ENCODE measurements at regions not wholly inside any gene's neighbourhood (a gene's known extent, or its start where the extent isn't known, plus 50 kb on each side); places are given as distances from the start of the nearest gene placed in this dataset.
A peak's percentile ranks its signal among the peaks of the same experiment; 100 is the strongest.

DNA sequence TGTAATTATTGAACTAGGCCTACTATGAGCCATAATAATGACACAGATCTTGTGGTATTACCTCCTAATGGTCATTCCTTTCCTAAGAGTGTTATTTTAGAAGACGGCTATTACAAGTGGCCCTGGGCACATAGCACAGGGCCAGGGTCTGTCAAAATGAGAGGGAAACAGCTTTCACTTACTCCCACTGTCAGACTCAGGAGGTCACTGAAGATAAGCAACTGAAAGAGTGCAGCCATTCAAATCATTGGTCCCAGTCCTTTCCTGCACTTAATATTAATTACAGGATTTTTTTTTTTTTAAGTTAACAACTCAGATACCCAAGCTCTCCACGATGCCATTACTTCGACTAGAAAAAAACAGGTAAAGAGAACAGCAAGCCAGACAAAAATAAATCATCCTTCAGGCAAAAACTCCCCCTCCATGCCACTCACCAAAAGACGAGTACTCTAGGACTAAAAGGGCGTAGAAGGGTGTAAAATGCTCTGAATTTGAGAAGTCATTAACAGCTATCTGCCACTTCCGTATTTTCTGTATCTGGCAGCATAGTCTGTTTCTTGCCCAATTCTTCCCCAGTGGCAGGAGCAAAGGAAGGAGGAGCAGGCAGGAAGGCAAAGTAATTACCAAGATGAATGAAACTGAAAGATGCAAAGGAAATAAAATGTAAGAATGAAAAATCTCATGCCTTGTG is 87.4 kb downstream of the ZNF608 start (continued):
- TF ChIP-seq MCM3 (IDR thresholded peaks at IDR 0.05) = no peak
- peak; percentile 56 for TF ChIP-seq ELF1 (tag; IDR thresholded peaks at IDR 0.05)
- TF ChIP-seq NBN (IDR thresholded peaks at IDR 0.05; ENCODE audit: low read depth) = peak; percentile 38; the same call in 1 of the 2 replicates
- no peak for TF ChIP-seq RUNX1 (IDR thresholded peaks at IDR 0.05; ENCODE audit: low read depth)
- TF ChIP-seq ZNF830 (CRISPR knock-in tag; IDR thresholded peaks at IDR 0.05) = no peak
- TF ChIP-seq, protein P1, sequence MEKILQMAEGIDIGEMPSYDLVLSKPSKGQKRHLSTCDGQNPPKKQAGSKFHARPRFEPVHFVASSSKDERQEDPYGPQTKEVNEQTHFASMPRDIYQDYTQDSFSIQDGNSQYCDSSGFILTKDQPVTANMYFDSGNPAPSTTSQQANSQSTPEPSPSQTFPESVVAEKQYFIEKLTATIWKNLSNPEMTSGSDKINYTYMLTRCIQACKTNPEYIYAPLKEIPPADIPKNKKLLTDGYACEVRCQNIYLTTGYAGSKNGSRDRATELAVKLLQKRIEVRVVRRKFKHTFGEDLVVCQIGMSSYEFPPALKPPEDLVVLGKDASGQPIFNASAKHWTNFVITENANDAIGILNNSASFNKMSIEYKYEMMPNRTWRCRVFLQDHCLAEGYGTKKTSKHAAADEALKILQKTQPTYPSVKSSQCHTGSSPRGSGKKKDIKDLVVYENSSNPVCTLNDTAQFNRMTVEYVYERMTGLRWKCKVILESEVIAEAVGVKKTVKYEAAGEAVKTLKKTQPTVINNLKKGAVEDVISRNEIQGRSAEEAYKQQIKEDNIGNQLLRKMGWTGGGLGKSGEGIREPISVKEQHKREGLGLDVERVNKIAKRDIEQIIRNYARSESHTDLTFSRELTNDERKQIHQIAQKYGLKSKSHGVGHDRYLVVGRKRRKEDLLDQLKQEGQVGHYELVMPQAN (IDR thresholded peaks at IDR 0.05; ENCODE audit: borderline replicate concordance) = no peak
- peak; percentile 27; the same call in 1 of the 2 replicates for TF ChIP-seq ARID2 (IDR thresholded peaks at IDR 0.05)
- TF ChIP-seq TOE1 (IDR thresholded peaks at IDR 0.05; ENCODE audit: borderline replicate concordance) = no peak
- no peak for TF ChIP-seq TOE1 (CRISPR knock-in tag; IDR thresholded peaks at IDR 0.05; ENCODE audit: borderline replicate concordance, low read depth)
- TF ChIP-seq TEAD4 (IDR thresholded peaks at IDR 0.05; ENCODE audit: low read length) = peak; percentile 45; the same call in 1 of the 2 replicates
- no peak for TF ChIP-seq TEAD4 (CRISPR knock-in tag; IDR thresholded peaks at IDR 0.05; ENCODE audit: borderline replicate concordance)
- TF ChIP-seq, protein P2, sequence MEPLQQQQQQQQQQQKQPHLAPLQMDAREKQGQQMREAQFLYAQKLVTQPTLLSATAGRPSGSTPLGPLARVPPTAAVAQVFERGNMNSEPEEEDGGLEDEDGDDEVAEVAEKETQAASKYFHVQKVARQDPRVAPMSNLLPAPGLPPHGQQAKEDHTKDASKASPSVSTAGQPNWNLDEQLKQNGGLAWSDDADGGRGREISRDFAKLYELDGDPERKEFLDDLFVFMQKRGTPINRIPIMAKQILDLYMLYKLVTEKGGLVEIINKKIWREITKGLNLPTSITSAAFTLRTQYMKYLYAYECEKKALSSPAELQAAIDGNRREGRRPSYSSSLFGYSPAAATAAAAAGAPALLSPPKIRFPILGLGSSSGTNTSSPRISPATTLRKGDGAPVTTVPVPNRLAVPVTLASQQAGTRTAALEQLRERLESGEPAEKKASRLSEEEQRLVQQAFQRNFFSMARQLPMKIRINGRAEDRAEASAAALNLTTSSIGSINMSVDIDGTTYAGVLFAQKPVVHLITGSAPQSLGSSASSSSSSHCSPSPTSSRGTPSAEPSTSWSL (CRISPR knock-in tag; IDR thresholded peaks at IDR 0.05; ENCODE audit: borderline replicate concordance) = no peak
- no peak for TF ChIP-seq HDAC1 (IDR thresholded peaks at IDR 0.05)
- 0 out of 4 replicates have a peak, but pooled peaks of 1 of the 2 experiments have one; percentile 17 for TF ChIP-seq RAD21 (CRISPR knock-in tag; conservative IDR thresholded peaks at IDR 0.05 in 1 of 2, IDR thresholded peaks at IDR 0.05 in 1 of 2)
- TF ChIP-seq ZNF134 (CRISPR knock-in tag; conservative IDR thresholded peaks at IDR 0.05) = no peak
- TF ChIP-seq BACH1 (tag; IDR thresholded peaks at IDR 0.05) = 0 out of 2 replicates have a peak, but pooled peaks have one; percentile 11
- TF ChIP-seq NR3C1 (CRISPR knock-in tag; IDR thresholded peaks at IDR 0.05) = no peak
- no peak for TF ChIP-seq ZNF239 (CRISPR knock-in tag; IDR thresholded peaks at IDR 0.05)
- 0 out of 2 replicates have a peak, but pooled peaks have one; percentile 6 for TF ChIP-seq KLF16 (IDR thresholded peaks at IDR 0.05)
- TF ChIP-seq SMARCA4 (IDR thresholded peaks at IDR 0.05) = peak; percentile 41; the same call in 1 of the 2 replicates
- TF ChIP-seq, protein P3, sequence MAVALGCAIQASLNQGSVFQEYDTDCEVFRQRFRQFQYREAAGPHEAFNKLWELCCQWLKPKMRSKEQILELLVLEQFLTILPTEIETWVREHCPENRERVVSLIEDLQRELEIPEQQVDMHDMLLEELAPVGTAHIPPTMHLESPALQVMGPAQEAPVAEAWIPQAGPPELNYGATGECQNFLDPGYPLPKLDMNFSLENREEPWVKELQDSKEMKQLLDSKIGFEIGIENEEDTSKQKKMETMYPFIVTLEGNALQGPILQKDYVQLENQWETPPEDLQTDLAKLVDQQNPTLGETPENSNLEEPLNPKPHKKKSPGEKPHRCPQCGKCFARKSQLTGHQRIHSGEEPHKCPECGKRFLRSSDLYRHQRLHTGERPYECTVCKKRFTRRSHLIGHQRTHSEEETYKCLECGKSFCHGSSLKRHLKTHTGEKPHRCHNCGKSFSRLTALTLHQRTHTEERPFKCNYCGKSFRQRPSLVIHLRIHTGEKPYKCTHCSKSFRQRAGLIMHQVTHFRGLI (CRISPR knock-in tag; IDR thresholded peaks at IDR 0.05) = no peak
- TF ChIP-seq FOXJ2 (tag; IDR thresholded peaks at IDR 0.05) = no peak

Measured in K562 (cell line).